ENCODE measurements at regions not wholly inside any gene's neighbourhood (a gene's known extent, or its start where the extent isn't known, plus 50 kb on each side); places are given as distances from the start of the nearest gene placed in this dataset.

DNA sequence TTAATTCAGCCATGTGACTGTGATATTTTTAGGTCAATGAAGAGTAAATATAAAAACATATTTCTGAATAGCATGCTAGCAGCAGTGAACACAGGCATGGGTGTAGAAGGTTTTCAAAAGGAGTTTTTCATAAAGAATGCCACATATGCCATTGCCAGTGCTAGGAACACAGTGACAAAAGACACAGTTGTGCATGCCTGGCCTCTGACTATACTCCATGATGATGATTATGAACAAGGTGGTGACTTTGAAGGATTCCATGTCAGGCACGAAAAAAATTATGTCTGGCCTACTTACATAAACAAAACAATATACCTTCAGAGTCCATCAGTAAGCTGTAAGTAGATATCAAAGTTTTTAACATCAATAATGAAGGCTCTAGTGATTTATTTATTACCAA is 438.7 kb downstream of the TLE1 start:
- no peak for TF ChIP-seq POLR2A (IDR thresholded peaks at IDR 0.05)
- TF ChIP-seq, protein P1, sequence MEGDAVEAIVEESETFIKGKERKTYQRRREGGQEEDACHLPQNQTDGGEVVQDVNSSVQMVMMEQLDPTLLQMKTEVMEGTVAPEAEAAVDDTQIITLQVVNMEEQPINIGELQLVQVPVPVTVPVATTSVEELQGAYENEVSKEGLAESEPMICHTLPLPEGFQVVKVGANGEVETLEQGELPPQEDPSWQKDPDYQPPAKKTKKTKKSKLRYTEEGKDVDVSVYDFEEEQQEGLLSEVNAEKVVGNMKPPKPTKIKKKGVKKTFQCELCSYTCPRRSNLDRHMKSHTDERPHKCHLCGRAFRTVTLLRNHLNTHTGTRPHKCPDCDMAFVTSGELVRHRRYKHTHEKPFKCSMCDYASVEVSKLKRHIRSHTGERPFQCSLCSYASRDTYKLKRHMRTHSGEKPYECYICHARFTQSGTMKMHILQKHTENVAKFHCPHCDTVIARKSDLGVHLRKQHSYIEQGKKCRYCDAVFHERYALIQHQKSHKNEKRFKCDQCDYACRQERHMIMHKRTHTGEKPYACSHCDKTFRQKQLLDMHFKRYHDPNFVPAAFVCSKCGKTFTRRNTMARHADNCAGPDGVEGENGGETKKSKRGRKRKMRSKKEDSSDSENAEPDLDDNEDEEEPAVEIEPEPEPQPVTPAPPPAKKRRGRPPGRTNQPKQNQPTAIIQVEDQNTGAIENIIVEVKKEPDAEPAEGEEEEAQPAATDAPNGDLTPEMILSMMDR (IDR thresholded peaks at IDR 0.05) = no peak
